ENCODE measurements at regions not wholly inside any gene's neighbourhood (a gene's known extent, or its start where the extent isn't known, plus 50 kb on each side); places are given as distances from the start of the nearest gene placed in this dataset.

- TF ChIP-seq CTCF (conservative IDR thresholded peaks at IDR 0.05; ENCODE audit: low read depth, low read length), result no peak
- TF ChIP-seq EZH2 (IDR thresholded peaks at IDR 0.05; ENCODE audit: borderline replicate concordance, low read depth, low read length, poor library complexity, severe bottlenecking), result no peak
Observed at GRCh38 chr17:33421933-33422332, 128.8 kb upstream of the ASIC2 start.
